NB4 (cell line): ENCODE measurements at regions not wholly inside any gene's neighbourhood (a gene's known extent, or its start where the extent isn't known, plus 50 kb on each side); places are given as distances from the start of the nearest gene placed in this dataset.

ENCODE experiments used
- POLR2A ChIP-seq: IDR thresholded peaks from 2 replicates; pipeline ENCODE4 v1.6.1; 2011; ENCODE audit warnings: mild to moderate bottlenecking; ENCODE audit not compliant: insufficient read length; ENCODE audit errors: extremely low read depth
- TF ChIP-seq, protein P1 (sequence below): IDR thresholded peaks from one replicate; pipeline ENCODE4 v1.5.1; 2012; ENCODE audit warnings: low read depth, low read length
- TF ChIP-seq, protein P2 (sequence below): IDR thresholded peaks from 2 replicates; pipeline ENCODE4 v1.6.1; 2011; ENCODE audit warnings: low read depth, low read length

DNA sequence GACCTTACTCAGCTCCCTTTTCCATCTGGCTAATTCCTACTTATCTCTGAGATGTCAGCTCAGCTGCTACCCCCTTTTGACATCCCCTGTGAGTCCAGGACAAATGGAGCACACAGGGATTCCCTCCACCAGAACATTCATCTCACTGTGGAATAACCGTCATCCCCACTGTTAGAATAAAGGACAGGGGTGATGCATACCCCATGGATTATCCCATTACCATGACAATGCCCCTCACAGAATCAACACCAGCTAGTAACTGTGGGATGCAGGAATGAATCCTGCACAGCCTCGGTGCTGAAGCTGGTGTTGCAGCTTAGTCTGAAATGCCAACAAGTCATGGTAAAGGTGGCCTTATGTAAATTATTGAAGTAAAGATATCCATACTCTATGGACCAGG lies 624.8 kb upstream of the RAB6C start:
- TF ChIP-seq, protein P1, sequence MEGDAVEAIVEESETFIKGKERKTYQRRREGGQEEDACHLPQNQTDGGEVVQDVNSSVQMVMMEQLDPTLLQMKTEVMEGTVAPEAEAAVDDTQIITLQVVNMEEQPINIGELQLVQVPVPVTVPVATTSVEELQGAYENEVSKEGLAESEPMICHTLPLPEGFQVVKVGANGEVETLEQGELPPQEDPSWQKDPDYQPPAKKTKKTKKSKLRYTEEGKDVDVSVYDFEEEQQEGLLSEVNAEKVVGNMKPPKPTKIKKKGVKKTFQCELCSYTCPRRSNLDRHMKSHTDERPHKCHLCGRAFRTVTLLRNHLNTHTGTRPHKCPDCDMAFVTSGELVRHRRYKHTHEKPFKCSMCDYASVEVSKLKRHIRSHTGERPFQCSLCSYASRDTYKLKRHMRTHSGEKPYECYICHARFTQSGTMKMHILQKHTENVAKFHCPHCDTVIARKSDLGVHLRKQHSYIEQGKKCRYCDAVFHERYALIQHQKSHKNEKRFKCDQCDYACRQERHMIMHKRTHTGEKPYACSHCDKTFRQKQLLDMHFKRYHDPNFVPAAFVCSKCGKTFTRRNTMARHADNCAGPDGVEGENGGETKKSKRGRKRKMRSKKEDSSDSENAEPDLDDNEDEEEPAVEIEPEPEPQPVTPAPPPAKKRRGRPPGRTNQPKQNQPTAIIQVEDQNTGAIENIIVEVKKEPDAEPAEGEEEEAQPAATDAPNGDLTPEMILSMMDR = no peak
- TF ChIP-seq, protein P2, sequence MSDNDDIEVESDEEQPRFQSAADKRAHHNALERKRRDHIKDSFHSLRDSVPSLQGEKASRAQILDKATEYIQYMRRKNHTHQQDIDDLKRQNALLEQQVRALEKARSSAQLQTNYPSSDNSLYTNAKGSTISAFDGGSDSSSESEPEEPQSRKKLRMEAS = no peak
- TF ChIP-seq POLR2A = no peak
